ENCODE measurements at regions not wholly inside any gene's neighbourhood (a gene's known extent, or its start where the extent isn't known, plus 50 kb on each side); places are given as distances from the start of the nearest gene placed in this dataset.
"Not testable (repeated sequence)": the region's sequence is repeated elsewhere in the genome, so short reads cannot be mapped to it uniquely, and the experiment has no call there.

- in situ Hi-C loops (cut with MboI; ENCODE audit: low pct_unique_long_range_greater_than_20kb, low sequenced_read_pairs, unreplicated experiment); DNase-seq (ENCODE audit: low spot score): not testable (repeated sequence)
Measured at GRCh38 chrX:149420566-149420965, 84.5 kb downstream of the IDS start.

DNA sequence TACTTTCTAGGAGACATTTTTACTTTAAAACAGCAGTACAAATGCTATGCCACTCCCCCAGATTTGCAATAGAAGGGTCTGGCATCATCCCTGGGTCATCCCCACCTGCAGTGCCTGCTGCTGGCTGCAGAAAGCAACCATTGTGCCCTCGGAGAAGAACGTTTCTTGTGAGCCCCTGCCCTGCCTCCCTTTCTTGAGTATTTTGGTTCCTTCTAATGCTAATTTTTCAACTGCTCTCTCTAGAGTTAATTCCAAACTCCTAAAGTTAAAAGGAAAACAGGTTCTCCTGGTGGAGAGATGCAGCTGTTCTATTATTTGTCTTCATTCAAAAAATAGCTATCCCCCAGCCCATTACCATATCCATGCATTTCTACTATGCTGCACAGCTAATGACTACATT is 107.1 kb downstream of the IDS start:
- no peak for DNase-seq (ENCODE audit: low spot score)
- TF ChIP-seq CTCF (IDR thresholded peaks at IDR 0.05; ENCODE audit: extremely low read depth, insufficient read depth, missing control alignments), result no peak
- in situ Hi-C loops (cut with MboI; ENCODE audit: low pct_unique_long_range_greater_than_20kb, low sequenced_read_pairs, unreplicated experiment), result no loop called here

DNA sequence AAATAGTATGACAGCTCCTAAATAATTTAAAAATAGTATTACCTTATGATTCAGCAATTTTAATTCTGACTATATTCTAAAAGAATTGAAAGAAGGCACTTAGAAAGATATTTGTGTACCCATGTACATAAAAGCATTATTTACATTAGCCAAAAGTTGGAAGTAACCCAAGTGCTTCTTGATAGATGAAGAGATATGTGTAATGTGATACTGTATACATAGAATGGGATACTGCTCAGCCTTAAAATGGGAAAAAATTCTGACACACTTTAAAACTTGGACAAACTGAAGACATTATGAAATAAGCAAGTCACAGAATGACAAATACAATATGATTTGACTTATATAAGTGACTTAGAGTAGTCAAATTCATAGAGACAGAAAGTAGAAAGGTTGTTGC is 112.2 kb downstream of the IDS start:
- no peak for DNase-seq (ENCODE audit: low spot score)
- TF ChIP-seq CTCF (IDR thresholded peaks at IDR 0.05; ENCODE audit: extremely low read depth, insufficient read depth, missing control alignments), result no peak

DNA sequence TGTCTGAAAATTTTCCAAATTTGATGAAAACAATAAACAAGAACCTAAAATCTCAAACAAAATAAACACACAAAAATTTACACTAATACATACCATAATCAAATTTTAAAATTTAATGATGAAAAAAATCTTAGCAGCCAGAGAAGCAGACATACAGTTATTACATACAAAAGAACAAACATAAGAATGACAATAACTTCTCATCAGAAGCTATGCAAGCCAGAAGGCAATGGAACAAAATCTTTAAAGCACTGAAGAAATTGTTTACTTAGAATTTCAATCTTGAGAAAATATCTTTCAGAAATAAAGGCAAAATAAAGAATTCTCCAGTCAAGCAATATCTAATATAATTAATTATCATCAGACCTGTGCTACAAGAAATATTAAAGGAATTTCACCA is 121.3 kb downstream of the IDS start:
- DNase-seq (ENCODE audit: low spot score), result no peak
- no peak for TF ChIP-seq CTCF (IDR thresholded peaks at IDR 0.05; ENCODE audit: extremely low read depth, insufficient read depth, missing control alignments)
- in situ Hi-C loops (cut with MboI; ENCODE audit: low pct_unique_long_range_greater_than_20kb, low sequenced_read_pairs, unreplicated experiment), result no loop called here

More for the DNA sequence above, 112.2 kb downstream of the IDS start:
- in situ Hi-C loops (cut with MboI; ENCODE audit: low pct_unique_long_range_greater_than_20kb, low sequenced_read_pairs, unreplicated experiment), result no loop called here

GRCh38 chrX:149374751-149375150 is 130.4 kb downstream of the IDS start:
- DNase-seq (ENCODE audit: low spot score), result no peak
- in situ Hi-C loops (cut with MboI; ENCODE audit: low pct_unique_long_range_greater_than_20kb, low sequenced_read_pairs, unreplicated experiment), result no loop called here
- no peak for TF ChIP-seq CTCF (IDR thresholded peaks at IDR 0.05; ENCODE audit: extremely low read depth, insufficient read depth, missing control alignments)

DNA sequence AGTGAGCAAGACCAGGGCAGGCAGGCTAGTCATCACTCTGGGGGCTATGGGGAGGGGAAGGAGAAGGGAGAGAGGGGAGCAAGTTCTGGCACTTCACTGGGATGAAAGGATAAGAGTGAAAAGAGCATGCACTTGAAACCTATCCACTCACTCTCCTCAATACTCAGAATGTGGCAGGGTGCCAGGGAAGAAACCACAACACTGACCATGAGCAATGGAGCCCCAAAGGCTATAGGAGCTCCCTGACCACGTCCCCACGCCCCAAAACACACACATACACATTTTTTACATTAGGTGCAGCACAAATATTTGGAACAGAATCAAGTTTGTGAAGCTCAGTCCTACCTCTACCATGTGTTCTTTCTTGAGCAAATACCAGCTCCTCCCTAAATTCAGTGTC is 132.2 kb downstream of the IDS start:
- no peak for DNase-seq (ENCODE audit: low spot score)
- in situ Hi-C loops (cut with MboI; ENCODE audit: low pct_unique_long_range_greater_than_20kb, low sequenced_read_pairs, unreplicated experiment), result no loop called here
- no peak for TF ChIP-seq CTCF (IDR thresholded peaks at IDR 0.05; ENCODE audit: extremely low read depth, insufficient read depth, missing control alignments)

DNA sequence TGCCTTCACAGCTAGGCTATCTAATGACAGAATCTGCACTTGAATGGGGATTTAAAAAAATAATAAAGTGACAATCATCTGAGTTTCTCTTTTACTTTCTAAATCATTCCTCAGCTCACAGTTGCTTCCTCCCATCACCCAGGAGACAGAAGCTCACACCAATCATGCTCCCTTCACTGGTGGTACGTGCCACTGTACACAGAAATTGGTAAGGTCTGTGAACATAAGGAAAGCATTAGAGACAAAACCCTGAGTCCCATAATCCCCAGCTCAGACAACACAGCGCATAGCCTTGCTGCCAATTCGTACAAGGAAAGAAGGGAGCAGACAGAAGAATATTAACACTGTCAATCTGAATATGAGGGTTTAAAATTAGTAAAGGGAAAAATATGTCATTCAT is 133.1 kb downstream of the IDS start:
- in situ Hi-C loops (cut with MboI; ENCODE audit: low pct_unique_long_range_greater_than_20kb, low sequenced_read_pairs, unreplicated experiment), result no loop called here

More for the DNA sequence above, 133.1 kb downstream of the IDS start:
- no peak for TF ChIP-seq CTCF (IDR thresholded peaks at IDR 0.05; ENCODE audit: extremely low read depth, insufficient read depth, missing control alignments)
- no peak for DNase-seq (ENCODE audit: low spot score)
